PFSK-1 (cell line): ENCODE measurements at regions not wholly inside any gene's neighbourhood (a gene's known extent, or its start where the extent isn't known, plus 50 kb on each side); places are given as distances from the start of the nearest gene placed in this dataset.

Experiments used
- FOXP2 ChIP-seq: optimal IDR thresholded peaks from 2 replicates; pipeline ENCODE3; 2011; ENCODE audit warnings: borderline replicate concordance, control low read depth, inconsistent platforms; ENCODE audit not compliant: insufficient read depth; ENCODE audit errors: extremely low read length, extremely low read depth
- POLR2AphosphoS5 ChIP-seq: IDR thresholded peaks from 2 replicates; pipeline ENCODE4 v1.6.1; 2012; ENCODE audit warnings: low read depth, mild to moderate bottlenecking, control low read depth, low read length, moderate library complexity
- REST ChIP-seq, 2 experiments: IDR thresholded peaks; 2 replicates each; pipeline versions ENCODE4 v1.6.1 to v1.8.0; 2011 to 2012; ENCODE audit warnings: low read depth in 2 of 2, low read length in 2 of 2, control low read depth in 1 of 2, inconsistent platforms in 1 of 2, mild to moderate bottlenecking in 1 of 2, moderate library complexity in 1 of 2; ENCODE audit not compliant: insufficient read depth in 1 of 2
- SIN3A ChIP-seq: IDR thresholded peaks from 2 replicates; pipeline ENCODE4 v1.6.1; 2012; ENCODE audit warnings: mild to moderate bottlenecking, low read length, moderate library complexity, borderline replicate concordance; ENCODE audit not compliant: insufficient read depth
- TAF1 ChIP-seq: IDR thresholded peaks from 2 replicates; pipeline ENCODE4 v1.6.1; 2012; ENCODE audit warnings: low read length, control low read depth, borderline replicate concordance; ENCODE audit not compliant: insufficient read depth

- no peak for TF ChIP-seq TAF1
- TF ChIP-seq FOXP2 = no peak
- no peak for TF ChIP-seq POLR2AphosphoS5
- TF ChIP-seq REST (IDR thresholded peaks at IDR 0.05; ENCODE audit: insufficient read depth in 1 of 2, low read depth in 2 of 2, low read length in 2 of 2) = no peak
- no peak for TF ChIP-seq SIN3A
Observed at GRCh38 chr3:80000022-80000421, 232.2 kb upstream of the ROBO1 start.
